Memory B cell (primary cell): ENCODE measurements at regions not wholly inside any gene's neighbourhood (a gene's known extent, or its start where the extent isn't known, plus 50 kb on each side); places are given as distances from the start of the nearest gene placed in this dataset.

Source experiments
- ATAC-seq: fragments of 150-1000 bp; cut with Tn5 transposase; 2 replicates; pipeline ENCODE4 v1.10.0; 2021; ENCODE audit warnings: low read depth, mild to moderate bottlenecking, moderate library complexity
- DNase-seq, 2 donors: peaks; one replicate each; pipeline ENCODE4 v3.0.0; 2022; ENCODE audit warnings: low spot score in 2 of 2
- H3K27ac Mint-ChIP-seq: one replicate; pipeline ENCODE4 v1.8.0; 2022; ENCODE audit warnings: mild to moderate bottlenecking, moderate library complexity, mixed read lengths
- H3K27me3 Mint-ChIP-seq: one replicate; pipeline ENCODE4 v1.8.0; 2022; ENCODE audit warnings: mixed read lengths
- H3K36me3 Mint-ChIP-seq: one replicate; pipeline ENCODE4 v1.8.0; 2022; ENCODE audit warnings: mild to moderate bottlenecking, mixed read lengths
- H3K4me1 Mint-ChIP-seq: one replicate; pipeline ENCODE4 v1.8.0; 2022; ENCODE audit warnings: mixed read lengths
- H3K4me3 Mint-ChIP-seq: one replicate; pipeline ENCODE4 v1.8.0; 2022; ENCODE audit warnings: mild to moderate bottlenecking, moderate library complexity, mixed read lengths
- H3K9me3 Mint-ChIP-seq: one replicate; pipeline ENCODE4 v1.8.0; 2022; ENCODE audit warnings: mixed read lengths

GRCh38 chr1:65486613-65487012 lies 66.1 kb downstream of the LEPR start:
- Mint-ChIP-seq H3K27ac (no peak overlapping the region), H3K27me3 (no peaks in the 10 kb centered on the region), H3K36me3 (no peaks in the 10 kb centered on the region), H3K9me3 (peaks cover 2% of the 10 kb centered on the region), H3K4me1 (no peaks in the 10 kb centered on the region), H3K4me3 (no peak overlapping the region)
- ATAC-seq (no peak), DNase-seq (no peak)

GRCh38 chr1:65489481-65489880 lies 69.0 kb downstream of the LEPR start:
- Mint-ChIP-seq H3K4me1 (no peaks in the 10 kb centered on the region), H3K9me3 (peaks cover 2% of the 10 kb centered on the region), H3K27me3 (no peaks in the 10 kb centered on the region), H3K4me3 (no peak overlapping the region), H3K27ac (no peak overlapping the region), H3K36me3 (no peaks in the 10 kb centered on the region)
- DNase-seq (no peak), ATAC-seq (no peak)

GRCh38 chr1:65490231-65491009 lies 70.0 kb downstream of the LEPR start:
- no peak overlapping the region for H3K27ac Mint-ChIP-seq
- H3K9me3 Mint-ChIP-seq: peaks cover 2% of the 10 kb centered on the region
- no peaks in the 10 kb centered on the region for H3K4me1 Mint-ChIP-seq
- no peaks in the 10 kb centered on the region for H3K36me3 Mint-ChIP-seq
- H3K27me3 Mint-ChIP-seq: no peaks in the 10 kb centered on the region
- DNase-seq (no peak), ATAC-seq (no peak)
- no peak overlapping the region for H3K4me3 Mint-ChIP-seq

- H3K4me3 Mint-ChIP-seq: no peak overlapping the region
- H3K36me3 Mint-ChIP-seq: no peaks in the 10 kb centered on the region
- peaks cover 2% of the 10 kb centered on the region for H3K9me3 Mint-ChIP-seq
- DNase-seq (no peak), ATAC-seq (no peak)
- H3K27ac Mint-ChIP-seq: no peak overlapping the region
- H3K4me1 Mint-ChIP-seq: no peaks in the 10 kb centered on the region
- no peaks in the 10 kb centered on the region for H3K27me3 Mint-ChIP-seq
These were observed 71.0 kb downstream of the LEPR start for GRCh38 chr1:65491472-65491871.

GRCh38 chr1:65493802-65494201 lies 73.3 kb downstream of the LEPR start:
- H3K4me3 Mint-ChIP-seq: no peak overlapping the region
- H3K36me3 Mint-ChIP-seq: no peaks in the 10 kb centered on the region
- no peaks in the 10 kb centered on the region for H3K27me3 Mint-ChIP-seq
- no peaks in the 10 kb centered on the region for H3K4me1 Mint-ChIP-seq
- DNase-seq (no peak), ATAC-seq (no peak)
- H3K9me3 Mint-ChIP-seq: peaks cover under 1% of the 10 kb centered on the region
- no peak overlapping the region for H3K27ac Mint-ChIP-seq

GRCh38 chr1:65494671-65495070 lies 74.2 kb downstream of the LEPR start:
- ATAC-seq: no peak
- Mint-ChIP-seq H3K4me1 (no peaks in the 10 kb centered on the region), H3K4me3 (no peak overlapping the region), H3K27ac (no peak overlapping the region), H3K36me3 (no peaks in the 10 kb centered on the region), H3K9me3 (no peaks in the 10 kb centered on the region), H3K27me3 (no peaks in the 10 kb centered on the region)
- DNase-seq: no peak

- Mint-ChIP-seq H3K27me3 (no peaks in the 10 kb centered on the region), H3K9me3 (no peaks in the 10 kb centered on the region), H3K4me1 (no peaks in the 10 kb centered on the region), H3K27ac (no peak overlapping the region), H3K36me3 (no peaks in the 10 kb centered on the region), H3K4me3 (no peak overlapping the region)
- ATAC-seq (no peak), DNase-seq (no peak)
These were observed 74.7 kb downstream of the LEPR start for GRCh38 chr1:65495137-65495536.

GRCh38 chr1:65497256-65497830 lies 76.9 kb downstream of the LEPR start:
- no peaks in the 10 kb centered on the region for H3K27me3 Mint-ChIP-seq
- DNase-seq (no peak), ATAC-seq (no peak)
- no peak overlapping the region for H3K27ac Mint-ChIP-seq
- H3K36me3 Mint-ChIP-seq: no peaks in the 10 kb centered on the region
- no peaks in the 10 kb centered on the region for H3K9me3 Mint-ChIP-seq
- no peak overlapping the region for H3K4me3 Mint-ChIP-seq
- no peaks in the 10 kb centered on the region for H3K4me1 Mint-ChIP-seq

- no peak for DNase-seq
- Mint-ChIP-seq H3K4me3 (no peak overlapping the region), H3K4me1 (no peaks in the 10 kb centered on the region), H3K27ac (no peak overlapping the region), H3K27me3 (no peaks in the 10 kb centered on the region), H3K36me3 (no peaks in the 10 kb centered on the region), H3K9me3 (peaks cover 3% of the 10 kb centered on the region)
- ATAC-seq: no peak
These were observed 83.0 kb downstream of the LEPR start for GRCh38 chr1:65503427-65503826.

- no peak overlapping the region for H3K4me3 Mint-ChIP-seq
- ATAC-seq (no peak), DNase-seq (no peak)
- no peak overlapping the region for H3K27ac Mint-ChIP-seq
- H3K4me1 Mint-ChIP-seq: no peaks in the 10 kb centered on the region
- peaks cover 3% of the 10 kb centered on the region for H3K9me3 Mint-ChIP-seq
- no peaks in the 10 kb centered on the region for H3K36me3 Mint-ChIP-seq
- H3K27me3 Mint-ChIP-seq: no peaks in the 10 kb centered on the region
These were observed 83.8 kb downstream of the LEPR start for GRCh38 chr1:65504263-65504662.

- Mint-ChIP-seq H3K27ac (no peak overlapping the region), H3K36me3 (no peaks in the 10 kb centered on the region), H3K9me3 (peaks cover 3% of the 10 kb centered on the region), H3K4me3 (no peak overlapping the region), H3K4me1 (no peaks in the 10 kb centered on the region), H3K27me3 (peaks cover 1% of the 10 kb centered on the region)
- ATAC-seq (no peak), DNase-seq (no peak)
These were observed 85.3 kb downstream of the LEPR start for GRCh38 chr1:65505547-65506300.

GRCh38 chr1:65508051-65508450 lies 87.6 kb downstream of the LEPR start:
- no peaks in the 10 kb centered on the region for H3K4me1 Mint-ChIP-seq
- H3K27ac Mint-ChIP-seq: no peak overlapping the region
- peaks cover 3% of the 10 kb centered on the region for H3K9me3 Mint-ChIP-seq
- DNase-seq (no peak), ATAC-seq (no peak)
- no peak overlapping the region for H3K4me3 Mint-ChIP-seq
- H3K36me3 Mint-ChIP-seq: no peaks in the 10 kb centered on the region
- peaks cover 1% of the 10 kb centered on the region for H3K27me3 Mint-ChIP-seq

GRCh38 chr1:65509912-65510680 lies 89.6 kb downstream of the LEPR start:
- Mint-ChIP-seq H3K27me3 (peaks cover 1% of the 10 kb centered on the region), H3K36me3 (no peaks in the 10 kb centered on the region)
- no peak for DNase-seq

GRCh38 chr1:65510961-65511360 lies 90.5 kb downstream of the LEPR start:
- Mint-ChIP-seq H3K4me1 (no peaks in the 10 kb centered on the region), H3K4me3 (no peak overlapping the region), H3K27me3 (peaks cover 1% of the 10 kb centered on the region), H3K9me3 (peaks cover 3% of the 10 kb centered on the region), H3K36me3 (no peaks in the 10 kb centered on the region), H3K27ac (no peak overlapping the region)
- DNase-seq (no peak), ATAC-seq (no peak)

More at GRCh38 chr1:65509912-65510680, 89.6 kb downstream of the LEPR start:
- Mint-ChIP-seq H3K27ac (no peak overlapping the region), H3K4me3 (no peak overlapping the region), H3K4me1 (no peaks in the 10 kb centered on the region), H3K9me3 (peaks cover 3% of the 10 kb centered on the region)
- ATAC-seq: no peak
